GM23338 (cell line): ENCODE measurements at regions not wholly inside any gene's neighbourhood (a gene's known extent, or its start where the extent isn't known, plus 50 kb on each side); places are given as distances from the start of the nearest gene placed in this dataset.

Experiments
- ATAC-seq: fragments of 200-7000 bp; cut with Tn5 transposase; 3 replicates; pipeline ENCODE4 v1.9.1; 2020
- DNase-seq: peaks from one replicate; pipeline ENCODE4 v3.0.0-alpha.2; 2015; ENCODE audit warnings: low spot score
- H2AFZ ChIP-seq: fragments of 200-600 bp; sonication (generic); 2 replicates; pipeline ENCODE4 v1.8.0; 2016; ENCODE audit warnings: antibody characterized with exemption, mild to moderate bottlenecking, moderate library complexity
- H3F3A ChIP-seq: fragments of 200-600 bp; sonication (generic); replicated peaks from 2 replicates; pipeline ENCODE4 v1.8.0; 2017; ENCODE audit warnings: antibody characterized with exemption, mixed run types, low read depth
- H3K27ac ChIP-seq: fragments of 200-600 bp; sonication (generic); 2 replicates; pipeline ENCODE4 v1.6.1; 2016; ENCODE audit warnings: low read depth
- H3K27me3 ChIP-seq: fragments of 200-600 bp; sonication (generic); 2 replicates; pipeline ENCODE4 v1.8.0; 2016; ENCODE audit warnings: mild to moderate bottlenecking, mixed run types, moderate library complexity; ENCODE audit not compliant: insufficient read depth
- H3K36me3 ChIP-seq: fragments of 200-600 bp; sonication (generic); 2 replicates; pipeline ENCODE4 v1.8.0; 2016; ENCODE audit warnings: mild to moderate bottlenecking; ENCODE audit not compliant: insufficient read depth
- H3K4me1 ChIP-seq: fragments of 200-600 bp; sonication (generic); 2 replicates; pipeline ENCODE4 v1.8.0; 2016; ENCODE audit warnings: mild to moderate bottlenecking, moderate library complexity; ENCODE audit not compliant: insufficient read depth
- H3K4me2 ChIP-seq: fragments of 200-600 bp; sonication (generic); 2 replicates; pipeline ENCODE4 v1.7.1; 2017; ENCODE audit warnings: mixed run types
- H3K4me3 ChIP-seq: fragments of 200-600 bp; sonication (generic); 2 replicates; pipeline ENCODE4 v1.6.1; 2016; ENCODE audit warnings: mixed run types
- H3K79me2 ChIP-seq: fragments of 200-600 bp; sonication (generic); replicated peaks from 2 replicates; pipeline ENCODE4 v1.8.0; 2017; ENCODE audit warnings: mild to moderate bottlenecking; ENCODE audit not compliant: insufficient read depth
- H3K9me2 ChIP-seq: fragments of 200-600 bp; sonication (generic); 2 replicates; pipeline ENCODE4 v1.8.0; 2017; ENCODE audit not compliant: insufficient read depth
- H4K20me1 ChIP-seq: fragments of 200-600 bp; sonication (generic); replicated peaks from 2 replicates; pipeline ENCODE4 v1.8.0; 2017; ENCODE audit warnings: mild to moderate bottlenecking; ENCODE audit not compliant: insufficient read depth
- H3K27ac Mint-ChIP-seq: 2 replicates; pipeline ENCODE4 v1.8.0; 2020; ENCODE audit warnings: inconsistent platforms, mild to moderate bottlenecking, moderate library complexity, mixed read lengths
- H3K27me3 Mint-ChIP-seq: 3 replicates; pipeline ENCODE4 v1.8.0; 2022; ENCODE audit warnings: low read depth, mild to moderate bottlenecking, moderate library complexity, mixed read lengths, inconsistent platforms; ENCODE audit not compliant: insufficient read depth, poor library complexity
- H3K36me3 Mint-ChIP-seq: 3 replicates; pipeline ENCODE4 v1.8.0; 2021; ENCODE audit warnings: low read depth, mild to moderate bottlenecking, inconsistent platforms, moderate library complexity, mixed read lengths
- H3K4me1 Mint-ChIP-seq: 3 replicates; pipeline ENCODE4 v1.8.0; 2020; ENCODE audit warnings: mild to moderate bottlenecking, inconsistent platforms, mixed read lengths
- H3K4me3 Mint-ChIP-seq: 3 replicates; pipeline ENCODE4 v1.8.0; 2021; ENCODE audit warnings: moderate library complexity, mild to moderate bottlenecking, inconsistent platforms, mixed read lengths
- H3K9me3 Mint-ChIP-seq: 3 replicates; pipeline ENCODE4 v1.8.0; 2020; ENCODE audit warnings: moderate library complexity, mild to moderate bottlenecking, inconsistent platforms, mixed read lengths
- CREB1 ChIP-seq: fragments of 250-450 bp; sonication (Bioruptor Pico); IDR thresholded peaks from 2 replicates; pipeline ENCODE4 v1.5.0; 2020; ENCODE audit warnings: low read depth, mild to moderate bottlenecking, moderate library complexity
- EZH2 ChIP-seq: fragments of 200-600 bp; sonication (generic); IDR thresholded peaks from one replicate; pipeline ENCODE4 v1.8.0; 2017; ENCODE audit warnings: antibody characterized with exemption, mild to moderate bottlenecking, low read depth; ENCODE audit not compliant: unreplicated experiment
- NANOG ChIP-seq: IDR thresholded peaks from 2 replicates; pipeline ENCODE4 v1.6.1; 2016; ENCODE audit warnings: antibody characterized with exemption, borderline replicate concordance
- STAT1 ChIP-seq: IDR thresholded peaks from one replicate; pipeline ENCODE4 v1.6.1; 2016; ENCODE audit warnings: antibody characterized with exemption; ENCODE audit not compliant: unreplicated experiment
- ZNF114 ChIP-seq: fragments of 250-450 bp; sonication (Bioruptor Pico); IDR thresholded peaks from 2 replicates; pipeline ENCODE4 v1.5.0; 2020; ENCODE audit warnings: mild to moderate bottlenecking, moderate library complexity
- TF ChIP-seq, protein P1 (sequence below): IDR thresholded peaks from one replicate; pipeline ENCODE4 v1.6.1; 2018; ENCODE audit warnings: antibody characterized with exemption; ENCODE audit not compliant: unreplicated experiment
- TF ChIP-seq, protein P2 (sequence below): IDR thresholded peaks from 2 replicates; pipeline ENCODE4 v1.6.1; 2016; ENCODE audit warnings: antibody characterized with exemption

DNA sequence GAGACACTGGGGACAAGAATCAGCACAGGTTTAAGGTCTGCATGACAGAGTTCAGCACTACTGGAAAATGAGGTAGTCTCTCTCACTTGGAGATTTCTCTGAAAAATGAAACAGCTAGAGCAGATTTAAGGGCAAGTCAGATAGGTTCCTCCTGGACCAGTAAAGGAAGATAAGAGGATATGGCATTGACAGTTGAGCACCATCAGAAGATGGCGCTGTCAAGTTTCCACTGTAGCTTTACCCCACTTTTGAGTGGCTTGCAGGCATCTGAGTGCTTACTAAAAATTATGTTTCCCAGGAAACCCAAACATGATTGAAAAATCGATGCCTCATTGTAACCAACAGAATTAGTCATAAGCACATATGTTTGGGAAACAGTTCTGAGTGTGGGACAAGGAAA is 407.2 kb upstream of the UBE2E2 start (continued):
- TF ChIP-seq, protein P1, sequence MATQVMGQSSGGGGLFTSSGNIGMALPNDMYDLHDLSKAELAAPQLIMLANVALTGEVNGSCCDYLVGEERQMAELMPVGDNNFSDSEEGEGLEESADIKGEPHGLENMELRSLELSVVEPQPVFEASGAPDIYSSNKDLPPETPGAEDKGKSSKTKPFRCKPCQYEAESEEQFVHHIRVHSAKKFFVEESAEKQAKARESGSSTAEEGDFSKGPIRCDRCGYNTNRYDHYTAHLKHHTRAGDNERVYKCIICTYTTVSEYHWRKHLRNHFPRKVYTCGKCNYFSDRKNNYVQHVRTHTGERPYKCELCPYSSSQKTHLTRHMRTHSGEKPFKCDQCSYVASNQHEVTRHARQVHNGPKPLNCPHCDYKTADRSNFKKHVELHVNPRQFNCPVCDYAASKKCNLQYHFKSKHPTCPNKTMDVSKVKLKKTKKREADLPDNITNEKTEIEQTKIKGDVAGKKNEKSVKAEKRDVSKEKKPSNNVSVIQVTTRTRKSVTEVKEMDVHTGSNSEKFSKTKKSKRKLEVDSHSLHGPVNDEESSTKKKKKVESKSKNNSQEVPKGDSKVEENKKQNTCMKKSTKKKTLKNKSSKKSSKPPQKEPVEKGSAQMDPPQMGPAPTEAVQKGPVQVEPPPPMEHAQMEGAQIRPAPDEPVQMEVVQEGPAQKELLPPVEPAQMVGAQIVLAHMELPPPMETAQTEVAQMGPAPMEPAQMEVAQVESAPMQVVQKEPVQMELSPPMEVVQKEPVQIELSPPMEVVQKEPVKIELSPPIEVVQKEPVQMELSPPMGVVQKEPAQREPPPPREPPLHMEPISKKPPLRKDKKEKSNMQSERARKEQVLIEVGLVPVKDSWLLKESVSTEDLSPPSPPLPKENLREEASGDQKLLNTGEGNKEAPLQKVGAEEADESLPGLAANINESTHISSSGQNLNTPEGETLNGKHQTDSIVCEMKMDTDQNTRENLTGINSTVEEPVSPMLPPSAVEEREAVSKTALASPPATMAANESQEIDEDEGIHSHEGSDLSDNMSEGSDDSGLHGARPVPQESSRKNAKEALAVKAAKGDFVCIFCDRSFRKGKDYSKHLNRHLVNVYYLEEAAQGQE = no peak

DNA sequence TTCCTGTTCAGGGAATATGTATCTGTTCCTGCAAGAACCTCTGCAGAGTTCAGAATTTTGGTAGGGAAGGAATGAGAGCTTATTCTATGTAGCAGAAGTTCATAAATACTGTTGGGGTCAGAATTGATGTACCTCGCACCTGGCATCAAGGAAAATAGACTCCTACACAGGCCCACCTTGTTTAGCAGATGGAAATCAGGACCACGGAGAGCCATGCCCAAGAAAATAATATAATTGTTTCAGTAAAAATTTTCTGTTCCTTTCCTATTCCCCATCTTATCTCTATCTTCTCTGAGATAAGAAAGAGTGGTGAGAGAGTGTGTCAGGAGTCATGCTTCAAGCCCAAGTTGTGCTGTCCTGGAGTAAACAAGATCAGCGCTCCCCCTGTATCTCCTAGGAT is 404.7 kb upstream of the UBE2E2 start:
- Histone ChIP-seq H3K9me2 (peaks cover 6% of the 10 kb centered on the region; the same call in 1 of the 2 replicates), H3K36me3 (no peaks in the 10 kb centered on the region), H3K27me3 (no peaks in the 10 kb centered on the region), H3F3A (no peaks in the 10 kb centered on the region), H3K79me2 (no peaks in the 10 kb centered on the region), H3K27ac (no peak overlapping the region), H3K4me1 (0 out of 2 replicates have a peak, but pooled peaks cover 3% of the 10 kb centered on the region), H3K4me2 (no peak overlapping the region), H2AFZ (0 out of 2 replicates have a peak overlapping the region, but pooled peaks have one; percentile 52), H4K20me1 (no peaks in the 10 kb centered on the region), H3K4me3 (no peak overlapping the region)
- no peak for TF ChIP-seq CREB1
- TF ChIP-seq, protein P1 = peak; percentile 50
- H3K27ac Mint-ChIP-seq = no peak overlapping the region
- ATAC-seq = no peak
- DNase-seq = no peak
- H3K4me1 Mint-ChIP-seq = peaks cover 3% of the 10 kb centered on the region; the same call in 1 of the 3 replicates
- H3K36me3 Mint-ChIP-seq = peaks cover 6% of the 10 kb centered on the region; the same call in 2 of the 3 replicates
- H3K4me3 Mint-ChIP-seq = no peak overlapping the region
- H3K27me3 Mint-ChIP-seq = no peaks in the 10 kb centered on the region
- peaks cover 10% of the 10 kb centered on the region; the same call in 2 of the 3 replicates for H3K9me3 Mint-ChIP-seq

DNA sequence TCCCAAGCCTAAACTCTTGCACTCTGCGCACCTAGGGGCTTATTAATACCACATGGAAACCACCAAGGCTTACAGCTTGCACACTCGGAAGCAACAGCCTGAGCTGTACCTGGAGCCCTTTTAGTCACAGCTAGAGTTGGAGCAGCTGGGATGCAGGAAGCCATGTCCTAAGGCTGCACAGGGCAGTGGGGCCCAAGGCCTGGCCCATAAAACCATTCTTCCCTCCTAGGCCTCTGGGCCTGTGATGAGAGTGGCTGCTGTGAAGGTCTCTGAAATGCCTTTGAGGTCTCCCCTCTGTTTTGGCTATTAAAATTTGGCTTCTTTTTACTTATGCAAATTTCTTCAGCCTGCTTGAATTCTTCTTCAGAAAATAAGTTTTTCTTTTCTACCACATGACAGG is 383.9 kb upstream of the UBE2E2 start:
- H3F3A ChIP-seq = no peaks in the 10 kb centered on the region
- Mint-ChIP-seq H3K27ac (no peak overlapping the region), H3K36me3 (peaks cover 10% of the 10 kb centered on the region; the same call in 2 of the 3 replicates), H3K4me3 (no peak overlapping the region), H3K9me3 (peaks cover 10% of the 10 kb centered on the region), H3K27me3 (peaks cover 3% of the 10 kb centered on the region), H3K4me1 (no peaks in the 10 kb centered on the region)
- H3K36me3 ChIP-seq = no peaks in the 10 kb centered on the region
- no peak for ATAC-seq
- no peak for DNase-seq
- H3K27me3 ChIP-seq = no peaks in the 10 kb centered on the region
- H2AFZ ChIP-seq = no peak overlapping the region
- no peaks in the 10 kb centered on the region for H4K20me1 ChIP-seq
- H3K27ac ChIP-seq = no peak overlapping the region
- no peak overlapping the region for H3K4me2 ChIP-seq
- H3K4me1 ChIP-seq = no peaks in the 10 kb centered on the region
- H3K79me2 ChIP-seq = no peaks in the 10 kb centered on the region
- no peaks in the 10 kb centered on the region; the same call in none of the 2 replicates for H3K9me2 ChIP-seq
- H3K4me3 ChIP-seq = no peak overlapping the region
- TF ChIP-seq, protein P2, sequence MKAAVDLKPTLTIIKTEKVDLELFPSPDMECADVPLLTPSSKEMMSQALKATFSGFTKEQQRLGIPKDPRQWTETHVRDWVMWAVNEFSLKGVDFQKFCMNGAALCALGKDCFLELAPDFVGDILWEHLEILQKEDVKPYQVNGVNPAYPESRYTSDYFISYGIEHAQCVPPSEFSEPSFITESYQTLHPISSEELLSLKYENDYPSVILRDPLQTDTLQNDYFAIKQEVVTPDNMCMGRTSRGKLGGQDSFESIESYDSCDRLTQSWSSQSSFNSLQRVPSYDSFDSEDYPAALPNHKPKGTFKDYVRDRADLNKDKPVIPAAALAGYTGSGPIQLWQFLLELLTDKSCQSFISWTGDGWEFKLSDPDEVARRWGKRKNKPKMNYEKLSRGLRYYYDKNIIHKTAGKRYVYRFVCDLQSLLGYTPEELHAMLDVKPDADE = no peak
- TF ChIP-seq STAT1 (no peak), ZNF114 (CRISPR knock-in tag) (no peak), EZH2 (no peak), NANOG (no peak)
- TF ChIP-seq, protein P1 = no peak
